Testis (tissue), 2 donors: ENCODE measurements at regions not wholly inside any gene's neighbourhood (a gene's known extent, or its start where the extent isn't known, plus 50 kb on each side); places are given as distances from the start of the nearest gene placed in this dataset.

Source experiments
- CTCF ChIP-seq, 3 experiments: fragments of 450-650 bp in 2 of 3; fragments of 200-600 bp in 1 of 3; sonication (generic) in 1 of 3; IDR thresholded peaks; one replicate each; pipeline ENCODE4 v1.5.1; 2016 to 2019; ENCODE audit warnings: antibody characterized with exemption in 3 of 3, mild to moderate bottlenecking in 2 of 3, moderate library complexity in 1 of 3
- POLR2A ChIP-seq: fragments of 450-650 bp; IDR thresholded peaks from one replicate; pipeline ENCODE4 v1.6.1; 2017; ENCODE audit warnings: antibody characterized with exemption, mild to moderate bottlenecking, moderate library complexity

DNA sequence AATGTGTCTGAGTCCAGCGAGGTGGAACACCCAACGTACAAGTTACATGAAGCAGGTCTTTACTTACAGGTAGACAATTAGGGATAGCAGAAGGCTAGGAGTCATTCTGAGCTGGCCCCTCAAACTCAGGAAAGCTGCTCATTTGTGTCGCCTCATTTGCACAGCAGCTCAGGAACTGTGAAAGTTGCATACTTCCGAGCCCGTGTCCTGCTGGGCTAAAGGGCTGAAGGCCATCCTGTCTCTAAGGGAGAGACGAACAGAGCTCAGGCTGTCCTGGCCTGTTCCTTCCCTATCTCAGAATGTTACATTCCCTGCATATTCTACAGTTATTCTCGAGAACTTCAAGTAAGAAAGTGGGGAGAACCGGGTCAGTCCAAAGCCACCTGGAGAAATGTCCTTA, 99.0 kb downstream of the FAM124B start:
- no peak for TF ChIP-seq CTCF (IDR thresholded peaks at IDR 0.05)
- no peak for TF ChIP-seq POLR2A
